ENCODE measurements at regions not wholly inside any gene's neighbourhood (a gene's known extent, or its start where the extent isn't known, plus 50 kb on each side); places are given as distances from the start of the nearest gene placed in this dataset.
"Not testable (repeated sequence)": the region's sequence is repeated elsewhere in the genome, so short reads cannot be mapped to it uniquely, and the experiment has no call there.

DNA sequence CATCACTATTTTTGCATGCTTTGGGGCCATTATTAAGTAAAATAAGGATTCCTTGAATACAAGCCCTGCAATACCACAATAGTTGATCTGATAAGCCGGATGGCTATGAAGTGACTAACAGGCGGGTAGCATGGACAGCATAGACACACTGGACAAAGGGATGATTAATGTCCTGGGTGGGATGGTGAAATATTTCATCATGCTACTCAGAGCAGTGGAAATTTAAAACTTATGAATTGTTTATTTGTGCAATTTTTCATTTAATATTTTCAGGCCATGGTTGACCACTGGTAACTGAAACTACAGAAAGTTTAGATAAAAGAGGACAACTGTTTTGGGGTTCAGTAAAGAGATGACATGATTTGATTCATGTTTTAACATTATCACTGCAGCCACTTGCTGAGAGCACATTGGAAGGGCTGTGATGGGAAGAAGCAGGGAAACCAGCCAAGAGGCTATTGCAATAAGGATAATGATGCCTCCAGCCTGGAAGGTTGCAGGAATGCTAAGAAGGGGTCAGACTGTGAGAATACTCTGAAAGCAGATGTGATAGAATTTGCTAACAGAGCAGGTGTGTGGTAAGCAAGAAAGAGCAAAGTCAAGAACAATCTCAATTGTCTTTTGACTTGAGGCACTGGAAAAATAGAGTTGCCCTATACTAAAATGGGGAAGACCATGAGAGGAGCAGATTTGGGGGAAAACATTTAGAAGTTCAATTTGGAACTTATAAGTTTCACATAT is 62.5 kb upstream of the TNFSF4 start:
- DNase-seq = no peak
- no peak for FAIRE-seq
- Histone ChIP-seq H3K9me3 (ENCODE audit: control insufficient read depth in 2 of 3, insufficient read depth in 1 of 3, low read length in 3 of 3) (no peaks in the 10 kb centered on the region), H3K9ac (ENCODE audit: low read length in 3 of 3) (no peak overlapping the region), H3K27me3 (ENCODE audit: control insufficient read depth, insufficient read depth, low read length) (no peaks in the 10 kb centered on the region), H3K4me1 (ENCODE audit: control insufficient read depth in 2 of 3, insufficient read depth in 2 of 3, low read depth in 1 of 3, low read length in 3 of 3) (no peaks in the 10 kb centered on the region), H3K27ac (ENCODE audit: low read depth in 2 of 2, low read length in 2 of 2) (no peak overlapping the region), H3K4me3 (ENCODE audit: low read length in 3 of 3) (no peak overlapping the region), H3K36me3 (ENCODE audit: control insufficient read depth in 2 of 3, insufficient read depth in 3 of 3, low read length in 3 of 3) (no peaks in the 10 kb centered on the region)
- TF ChIP-seq, protein P1, sequence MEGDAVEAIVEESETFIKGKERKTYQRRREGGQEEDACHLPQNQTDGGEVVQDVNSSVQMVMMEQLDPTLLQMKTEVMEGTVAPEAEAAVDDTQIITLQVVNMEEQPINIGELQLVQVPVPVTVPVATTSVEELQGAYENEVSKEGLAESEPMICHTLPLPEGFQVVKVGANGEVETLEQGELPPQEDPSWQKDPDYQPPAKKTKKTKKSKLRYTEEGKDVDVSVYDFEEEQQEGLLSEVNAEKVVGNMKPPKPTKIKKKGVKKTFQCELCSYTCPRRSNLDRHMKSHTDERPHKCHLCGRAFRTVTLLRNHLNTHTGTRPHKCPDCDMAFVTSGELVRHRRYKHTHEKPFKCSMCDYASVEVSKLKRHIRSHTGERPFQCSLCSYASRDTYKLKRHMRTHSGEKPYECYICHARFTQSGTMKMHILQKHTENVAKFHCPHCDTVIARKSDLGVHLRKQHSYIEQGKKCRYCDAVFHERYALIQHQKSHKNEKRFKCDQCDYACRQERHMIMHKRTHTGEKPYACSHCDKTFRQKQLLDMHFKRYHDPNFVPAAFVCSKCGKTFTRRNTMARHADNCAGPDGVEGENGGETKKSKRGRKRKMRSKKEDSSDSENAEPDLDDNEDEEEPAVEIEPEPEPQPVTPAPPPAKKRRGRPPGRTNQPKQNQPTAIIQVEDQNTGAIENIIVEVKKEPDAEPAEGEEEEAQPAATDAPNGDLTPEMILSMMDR (IDR thresholded peaks at IDR 0.05; ENCODE audit: borderline replicate concordance, extremely low read depth, insufficient read depth) = no peak
- intact Hi-C loops (cut with DNase I) = no loop called here

DNA sequence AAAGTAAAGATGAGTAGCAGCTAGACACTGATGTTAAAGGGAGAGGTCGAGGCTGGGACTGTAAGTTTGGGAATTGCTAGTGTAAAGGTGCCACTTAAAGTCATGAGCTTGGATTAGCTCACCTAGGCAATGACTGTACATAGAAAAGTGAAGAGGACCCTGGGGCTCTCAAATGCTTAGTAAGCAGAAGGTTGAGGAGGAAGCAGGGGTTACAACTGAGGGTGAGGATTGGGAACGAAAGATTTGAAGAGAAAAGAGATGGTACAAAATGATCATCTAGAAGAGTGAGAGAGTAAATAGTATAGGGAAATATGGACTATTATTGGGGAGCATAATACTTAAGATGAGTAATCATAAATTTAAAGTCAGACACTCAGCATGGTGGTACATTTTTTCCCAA is 63.1 kb upstream of the TNFSF4 start:
- intact Hi-C loops (cut with DNase I) = no loop called here

DNA sequence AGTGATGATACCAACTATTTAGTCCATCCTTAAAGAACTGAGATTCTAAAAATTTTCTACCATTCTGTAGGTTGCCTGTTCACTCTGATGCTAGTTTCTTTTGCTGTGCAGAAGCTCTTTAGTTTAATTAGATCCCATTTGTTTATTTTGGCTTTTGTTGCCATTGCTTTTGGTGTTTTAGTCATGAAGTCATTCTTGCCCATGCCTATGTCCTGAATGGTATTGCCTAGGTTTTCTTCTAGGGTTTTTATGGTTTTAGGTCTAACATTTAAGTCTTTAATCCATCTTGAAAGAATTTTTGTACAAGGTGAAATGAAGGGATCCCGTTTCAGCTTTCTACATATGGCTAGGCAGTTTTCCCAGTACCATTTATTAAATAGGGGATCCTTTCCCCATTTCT is 63.9 kb upstream of the TNFSF4 start:
- H3K4me3 ChIP-seq (ENCODE audit: low read length in 3 of 3); DNase-seq; H3K4me1 ChIP-seq (ENCODE audit: control insufficient read depth in 2 of 3, insufficient read depth in 2 of 3, low read depth in 1 of 3, low read length in 3 of 3); intact Hi-C loops (cut with DNase I); H3K36me3 ChIP-seq (ENCODE audit: control insufficient read depth in 2 of 3, insufficient read depth in 3 of 3, low read length in 3 of 3); H3K9ac ChIP-seq (ENCODE audit: low read length in 3 of 3); H3K9me3 ChIP-seq (ENCODE audit: control insufficient read depth in 2 of 3, insufficient read depth in 1 of 3, low read length in 3 of 3); H3K27me3 ChIP-seq (ENCODE audit: control insufficient read depth, insufficient read depth, low read length); FAIRE-seq; H3K27ac ChIP-seq (ENCODE audit: low read depth in 2 of 2, low read length in 2 of 2): not testable (repeated sequence)

More for the DNA sequence above, 63.1 kb upstream of the TNFSF4 start:
- Histone ChIP-seq H3K4me3 (ENCODE audit: low read length in 3 of 3) (no peak overlapping the region), H3K27ac (ENCODE audit: low read depth in 2 of 2, low read length in 2 of 2) (no peak overlapping the region), H3K9ac (ENCODE audit: low read length in 3 of 3) (no peak overlapping the region), H3K27me3 (ENCODE audit: control insufficient read depth, insufficient read depth, low read length) (no peaks in the 10 kb centered on the region), H3K36me3 (ENCODE audit: control insufficient read depth in 2 of 3, insufficient read depth in 3 of 3, low read length in 3 of 3) (no peaks in the 10 kb centered on the region), H3K4me1 (ENCODE audit: control insufficient read depth in 2 of 3, insufficient read depth in 2 of 3, low read depth in 1 of 3, low read length in 3 of 3) (no peaks in the 10 kb centered on the region), H3K9me3 (ENCODE audit: control insufficient read depth in 2 of 3, insufficient read depth in 1 of 3, low read length in 3 of 3) (no peaks in the 10 kb centered on the region)
- DNase-seq (no peak), FAIRE-seq (no peak)
- TF ChIP-seq, protein P1 (IDR thresholded peaks at IDR 0.05; ENCODE audit: borderline replicate concordance, extremely low read depth, insufficient read depth) = no peak

DNA sequence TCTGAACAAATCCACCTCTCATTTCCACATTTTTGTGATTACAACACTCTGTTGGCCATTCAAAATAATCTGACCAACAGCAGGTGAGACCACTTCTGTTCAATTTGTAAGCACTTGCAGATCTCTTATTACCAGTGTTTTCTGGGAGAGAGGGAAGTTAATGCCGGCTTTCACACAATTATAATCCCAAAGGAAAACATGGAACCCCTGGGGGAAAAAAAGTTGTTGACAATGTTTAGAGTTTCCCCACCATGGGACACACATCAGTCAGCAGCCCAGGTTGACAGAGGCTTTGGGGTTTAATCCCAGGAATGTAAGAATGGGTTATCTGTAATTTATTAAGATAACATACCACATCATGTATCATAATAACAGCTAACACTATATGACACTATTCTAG is 68.4 kb upstream of the TNFSF4 start:
- TF ChIP-seq, protein P1 (IDR thresholded peaks at IDR 0.05; ENCODE audit: borderline replicate concordance, extremely low read depth, insufficient read depth) = no peak
- no peak overlapping the region for H3K27ac ChIP-seq (ENCODE audit: low read depth in 2 of 2, low read length in 2 of 2)
- no peaks in the 10 kb centered on the region for H3K4me1 ChIP-seq (ENCODE audit: control insufficient read depth in 2 of 3, insufficient read depth in 2 of 3, low read depth in 1 of 3, low read length in 3 of 3)
- intact Hi-C loops (cut with DNase I) = no loop called here
- no peaks in the 10 kb centered on the region for H3K27me3 ChIP-seq (ENCODE audit: control insufficient read depth, insufficient read depth, low read length)
- no peaks in the 10 kb centered on the region for H3K9me3 ChIP-seq (ENCODE audit: control insufficient read depth in 2 of 3, insufficient read depth in 1 of 3, low read length in 3 of 3)
- DNase-seq (no peak), FAIRE-seq (no peak)
- H3K4me3 ChIP-seq (ENCODE audit: low read length in 3 of 3) = no peak overlapping the region
- no peak overlapping the region for H3K9ac ChIP-seq (ENCODE audit: low read length in 3 of 3)
- H3K36me3 ChIP-seq (ENCODE audit: control insufficient read depth in 2 of 3, insufficient read depth in 3 of 3, low read length in 3 of 3) = no peaks in the 10 kb centered on the region

Measured in kidney (tissue), 13 donors.